B cell (primary cell): ENCODE measurements at regions not wholly inside any gene's neighbourhood (a gene's known extent, or its start where the extent isn't known, plus 50 kb on each side); places are given as distances from the start of the nearest gene placed in this dataset.

ENCODE experiments used
- EZH2 ChIP-seq: IDR thresholded peaks from 2 replicates; pipeline ENCODE4 v1.6.1; 2012; ENCODE audit warnings: borderline replicate concordance, low read depth, mild to moderate bottlenecking, moderate library complexity, low read length; ENCODE audit not compliant: insufficient read depth, poor library complexity, severe bottlenecking
- TF ChIP-seq, protein P1 (sequence below): fragments of 200-600 bp; IDR thresholded peaks from one replicate; pipeline ENCODE4 v1.8.0; 2022; ENCODE audit warnings: antibody characterized with exemption, mild to moderate bottlenecking

DNA sequence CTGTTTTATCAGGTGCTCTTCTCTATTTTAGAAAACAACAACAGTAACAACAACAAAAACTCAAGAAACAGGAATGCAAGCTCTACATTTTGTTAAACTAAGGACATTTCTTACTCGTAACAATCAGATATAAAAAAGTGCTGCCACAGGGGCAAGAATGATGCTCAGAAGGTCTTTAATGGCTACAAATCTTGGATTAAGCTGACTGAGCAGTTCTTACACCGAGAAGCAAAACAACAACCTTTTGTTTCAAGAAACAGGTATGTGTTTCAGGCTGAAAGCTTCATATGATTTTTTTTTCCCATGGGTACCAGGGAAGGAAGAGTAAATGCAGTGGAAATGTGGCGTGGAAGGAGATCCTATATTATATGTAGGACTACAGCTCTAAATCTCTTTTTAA, 786.8 kb upstream of the FBXO33 start:
- TF ChIP-seq, protein P1, sequence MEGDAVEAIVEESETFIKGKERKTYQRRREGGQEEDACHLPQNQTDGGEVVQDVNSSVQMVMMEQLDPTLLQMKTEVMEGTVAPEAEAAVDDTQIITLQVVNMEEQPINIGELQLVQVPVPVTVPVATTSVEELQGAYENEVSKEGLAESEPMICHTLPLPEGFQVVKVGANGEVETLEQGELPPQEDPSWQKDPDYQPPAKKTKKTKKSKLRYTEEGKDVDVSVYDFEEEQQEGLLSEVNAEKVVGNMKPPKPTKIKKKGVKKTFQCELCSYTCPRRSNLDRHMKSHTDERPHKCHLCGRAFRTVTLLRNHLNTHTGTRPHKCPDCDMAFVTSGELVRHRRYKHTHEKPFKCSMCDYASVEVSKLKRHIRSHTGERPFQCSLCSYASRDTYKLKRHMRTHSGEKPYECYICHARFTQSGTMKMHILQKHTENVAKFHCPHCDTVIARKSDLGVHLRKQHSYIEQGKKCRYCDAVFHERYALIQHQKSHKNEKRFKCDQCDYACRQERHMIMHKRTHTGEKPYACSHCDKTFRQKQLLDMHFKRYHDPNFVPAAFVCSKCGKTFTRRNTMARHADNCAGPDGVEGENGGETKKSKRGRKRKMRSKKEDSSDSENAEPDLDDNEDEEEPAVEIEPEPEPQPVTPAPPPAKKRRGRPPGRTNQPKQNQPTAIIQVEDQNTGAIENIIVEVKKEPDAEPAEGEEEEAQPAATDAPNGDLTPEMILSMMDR, result no peak
- no peak for TF ChIP-seq EZH2
